ENCODE measurements at regions not wholly inside any gene's neighbourhood (a gene's known extent, or its start where the extent isn't known, plus 50 kb on each side); places are given as distances from the start of the nearest gene placed in this dataset.

GRCh38 chr13:76038920-76039716, 403.0 kb downstream of the LMO7 start (continued):
- TF ChIP-seq CHD7 (IDR thresholded peaks at IDR 0.05; ENCODE audit: insufficient replicate concordance, low read length) (no peak), RAD21 (IDR thresholded peaks at IDR 0.05 in 1 of 2, conservative IDR thresholded peaks at IDR 0.05 in 1 of 2; ENCODE audit: low read depth in 2 of 2, low read length in 2 of 2) (peak; percentile 71 to 80), CTCF (IDR thresholded peaks at IDR 0.05; ENCODE audit: control extremely low read depth in 1 of 3, insufficient read depth in 1 of 3, low read depth in 1 of 3, low read length in 3 of 3) (peak; percentile 38 to 64 (median 63))

Data from H1 (cell line).